Non-pigmented ciliary epithelial cell (primary cell): ENCODE measurements at regions not wholly inside any gene's neighbourhood (a gene's known extent, or its start where the extent isn't known, plus 50 kb on each side); places are given as distances from the start of the nearest gene placed in this dataset.
"Not testable (repeated sequence)": the region's sequence is repeated elsewhere in the genome, so short reads cannot be mapped to it uniquely, and the experiment has no call there.

Experiments used
- DNase-seq: peaks from one replicate; pipeline ENCODE4 v3.0.0-alpha.2; 2010; ENCODE audit warnings: low read depth

- DNase-seq, result no peak
Measured at GRCh38 chr1:191002768-191003167, 525.1 kb upstream of the BRINP3 start.

- no peak for DNase-seq
Measured at GRCh38 chr1:191016765-191017164, 539.1 kb upstream of the BRINP3 start.

GRCh38 chr1:191022856-191023255 is 545.2 kb upstream of the BRINP3 start:
- peak; percentile 69 for DNase-seq

- DNase-seq, result no peak
Measured at GRCh38 chr1:191025896-191026642, 548.4 kb upstream of the BRINP3 start.

GRCh38 chr1:191026828-191027227 is 549.2 kb upstream of the BRINP3 start:
- DNase-seq, result no peak

- no peak for DNase-seq
Measured at GRCh38 chr1:191034132-191034531, 556.5 kb upstream of the BRINP3 start.

- DNase-seq, result peak; percentile 28
Measured at GRCh38 chr1:191043066-191043465, 565.4 kb upstream of the BRINP3 start.

GRCh38 chr1:191049781-191050180 is 572.1 kb upstream of the BRINP3 start:
- DNase-seq, result no peak

- DNase-seq, result no peak
Measured at GRCh38 chr1:191052888-191053287, 575.2 kb upstream of the BRINP3 start.

- no peak for DNase-seq
Measured at GRCh38 chr1:191065346-191065745, 587.7 kb upstream of the BRINP3 start.

GRCh38 chr1:191065771-191066170 is 588.1 kb upstream of the BRINP3 start:
- no peak for DNase-seq

GRCh38 chr1:191074881-191075280 is 597.2 kb upstream of the BRINP3 start:
- DNase-seq, result no peak

- DNase-seq, result not testable (repeated sequence)
Measured at GRCh38 chr1:191083090-191083489, 605.4 kb upstream of the BRINP3 start.

GRCh38 chr1:191085121-191085520 is 607.5 kb upstream of the BRINP3 start:
- no peak for DNase-seq

- DNase-seq, result no peak
Measured at GRCh38 chr1:191086910-191087309, 609.2 kb upstream of the BRINP3 start.

GRCh38 chr1:191096405-191096804 is 618.7 kb upstream of the BRINP3 start:
- no peak for DNase-seq

GRCh38 chr1:191099696-191100095 is 622.0 kb upstream of the BRINP3 start:
- no peak for DNase-seq

GRCh38 chr1:191101960-191102359 is 624.3 kb upstream of the BRINP3 start:
- DNase-seq, result no peak

GRCh38 chr1:191125950-191126349 is 648.3 kb upstream of the BRINP3 start:
- no peak for DNase-seq

- DNase-seq, result no peak
Measured at GRCh38 chr1:191134796-191135195, 657.1 kb upstream of the BRINP3 start.

GRCh38 chr1:191140038-191140437 is 662.4 kb upstream of the BRINP3 start:
- no peak for DNase-seq

- no peak for DNase-seq
Measured at GRCh38 chr1:191142748-191143147, 665.1 kb upstream of the BRINP3 start.

GRCh38 chr1:191145834-191146233 is 668.2 kb upstream of the BRINP3 start:
- no peak for DNase-seq

GRCh38 chr1:191151321-191151807 is 673.7 kb upstream of the BRINP3 start:
- DNase-seq, result no peak
